NCI-H460 (cell line): ENCODE measurements at regions not wholly inside any gene's neighbourhood (a gene's known extent, or its start where the extent isn't known, plus 50 kb on each side); places are given as distances from the start of the nearest gene placed in this dataset.

Experiments used
- DNase-seq: peaks from one replicate; pipeline ENCODE4 v3.0.0-alpha.2; 2016; ENCODE audit warnings: low read depth; ENCODE audit errors: extremely low read depth

GRCh38 chr10:62618576-62619412 is 185.7 kb upstream of the ADO start:
- no peak for DNase-seq

DNA sequence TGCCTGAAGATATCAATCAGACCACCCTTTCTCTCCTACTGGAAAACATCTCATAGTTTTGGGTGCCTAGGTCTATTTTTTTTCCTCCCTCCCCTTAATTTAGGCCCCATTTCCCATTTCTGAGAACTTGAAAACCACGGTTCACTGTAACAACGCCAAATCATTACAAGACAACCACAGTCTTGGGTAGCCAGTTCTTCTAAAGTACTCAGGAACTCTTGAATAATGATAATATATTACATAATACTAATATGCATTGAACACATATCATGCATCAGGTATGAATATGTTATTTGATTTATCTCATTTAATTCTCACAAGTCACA is 185.1 kb upstream of the ADO start:
- DNase-seq: no peak

- DNase-seq: no peak
Observed at GRCh38 chr10:62620491-62620890, 184.0 kb upstream of the ADO start.

DNA sequence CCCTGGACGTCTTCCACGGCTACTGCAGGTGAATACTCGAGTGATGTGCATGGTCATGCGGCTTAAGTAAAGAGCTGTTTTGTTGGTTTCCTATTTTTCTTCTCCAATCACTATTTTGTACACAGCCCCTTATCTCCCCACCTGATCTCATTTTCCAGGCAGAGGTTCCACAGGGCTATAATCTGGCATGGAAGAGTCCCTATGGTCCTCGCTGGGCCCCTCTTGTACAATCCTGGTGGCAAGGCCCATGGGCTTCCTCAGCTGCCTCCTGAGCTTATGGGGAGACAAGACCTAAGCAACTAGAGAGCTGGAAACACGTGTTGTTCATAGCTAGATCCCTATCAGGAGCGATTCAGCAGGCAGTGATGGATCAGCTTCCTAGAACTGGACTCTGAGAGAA is 181.3 kb upstream of the ADO start:
- DNase-seq: no peak

DNA sequence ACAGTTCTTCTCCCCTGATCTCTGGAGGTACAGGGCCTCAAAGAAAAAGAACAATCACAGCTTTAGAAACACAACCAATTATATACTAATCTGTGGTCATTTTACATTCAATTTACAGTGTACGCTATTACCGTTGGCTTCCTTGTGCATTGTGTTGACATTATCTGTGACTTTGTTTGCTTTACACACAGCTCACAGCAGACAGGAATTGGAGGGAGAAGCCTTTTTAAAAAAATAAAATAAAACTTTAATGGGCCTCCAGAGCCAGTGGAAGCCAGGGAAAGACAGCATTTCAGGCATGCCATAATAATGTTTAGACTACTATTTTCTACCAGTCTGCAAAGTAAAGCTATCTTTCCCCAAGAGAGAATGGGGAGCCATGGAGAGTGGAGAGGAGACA is 179.0 kb upstream of the ADO start:
- DNase-seq: no peak

DNA sequence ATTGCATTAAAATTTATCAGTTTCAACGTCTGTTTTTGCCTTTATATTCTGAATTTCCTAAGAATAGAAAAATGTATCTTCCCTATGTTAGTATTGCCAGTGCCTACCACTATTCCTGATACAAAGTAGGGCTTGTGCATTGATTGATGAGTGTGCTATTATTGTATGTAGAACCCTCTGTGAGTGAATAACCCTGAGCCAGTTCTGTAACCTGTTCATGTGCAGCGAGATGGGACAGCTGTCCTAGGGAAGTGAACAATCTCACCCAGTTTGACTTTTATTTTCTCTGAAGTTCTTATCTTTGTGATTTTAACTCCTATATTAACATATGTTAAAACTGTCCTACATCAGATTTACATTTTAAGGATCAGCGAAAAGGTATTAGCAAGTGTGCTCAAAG is 178.4 kb upstream of the ADO start:
- DNase-seq: no peak

- DNase-seq: no peak
Observed at GRCh38 chr10:62626817-62627216, 177.7 kb upstream of the ADO start.

- DNase-seq: no peak
Observed at GRCh38 chr10:62627983-62628382, 176.5 kb upstream of the ADO start.

DNA sequence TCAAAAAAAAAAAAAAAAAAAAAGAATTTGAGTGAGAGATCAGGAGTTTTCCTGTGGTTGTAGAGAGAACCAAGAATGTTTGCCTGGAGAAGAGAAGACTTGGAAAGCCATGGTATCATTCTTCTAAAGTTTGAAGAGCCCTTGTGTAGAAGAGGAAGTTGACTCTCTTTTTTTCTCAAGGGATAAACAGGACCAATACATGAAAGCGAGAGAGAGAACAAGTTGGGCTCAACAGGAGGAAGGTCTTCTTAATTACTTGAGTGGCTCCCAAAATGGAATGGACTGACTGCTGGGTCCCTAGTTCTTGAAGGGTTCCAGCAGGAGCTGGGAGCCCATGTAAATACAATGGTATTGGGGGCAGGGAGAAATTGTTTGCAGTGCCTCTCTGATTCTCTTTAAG is 173.3 kb upstream of the ADO start:
- DNase-seq: no peak

- no peak for DNase-seq
Observed at GRCh38 chr10:62632071-62632809, 172.3 kb upstream of the ADO start.

- no peak for DNase-seq
Observed at GRCh38 chr10:62633976-62634375, 170.5 kb upstream of the ADO start.

DNA sequence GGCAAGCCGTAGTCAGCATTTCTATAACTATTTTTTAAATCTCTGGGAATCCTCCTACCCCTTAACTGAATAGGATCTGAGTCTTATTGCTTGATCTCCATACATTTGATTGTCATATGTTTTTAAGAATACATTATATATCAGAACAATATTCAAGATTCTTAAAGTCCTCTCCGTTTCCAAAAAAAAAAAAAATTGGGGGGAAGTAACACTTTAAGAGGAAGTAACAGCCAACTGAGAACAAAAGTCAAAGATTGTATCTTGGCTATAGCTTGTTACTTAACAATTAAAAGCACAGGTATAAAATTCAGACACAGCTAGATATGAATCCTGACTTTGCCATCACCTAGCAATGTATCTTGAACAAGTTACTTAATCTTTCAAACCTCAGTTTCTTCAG is 169.9 kb upstream of the ADO start:
- DNase-seq: no peak

- no peak for DNase-seq
Observed at GRCh38 chr10:62635127-62635526, 169.4 kb upstream of the ADO start.

- DNase-seq: no peak
Observed at GRCh38 chr10:62636825-62637248, 167.7 kb upstream of the ADO start.

- DNase-seq: no peak
Observed at GRCh38 chr10:62637249-62638061, 167.1 kb upstream of the ADO start.

GRCh38 chr10:62638062-62638477 is 166.4 kb upstream of the ADO start:
- DNase-seq: no peak

GRCh38 chr10:62639144-62639543 is 165.4 kb upstream of the ADO start:
- no peak for DNase-seq

DNA sequence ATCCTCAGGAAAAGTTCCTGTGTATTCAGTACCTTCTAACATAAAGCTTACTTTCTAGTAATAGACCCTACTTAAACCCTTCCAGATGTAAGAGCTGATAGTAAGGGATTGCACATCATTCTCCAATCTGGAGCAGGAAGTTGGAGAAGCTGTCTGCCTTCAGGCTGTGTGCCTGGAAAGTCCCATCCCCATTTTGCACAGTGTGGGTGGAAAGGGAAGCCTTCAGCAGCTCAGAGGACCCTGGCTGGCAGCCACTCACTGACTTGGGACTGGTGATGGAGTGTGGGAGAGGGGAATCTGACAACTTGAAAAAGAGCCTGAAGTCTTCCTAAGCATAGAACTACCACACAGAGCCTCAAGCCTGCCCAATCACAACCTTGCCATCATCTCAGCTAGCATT is 164.1 kb upstream of the ADO start:
- DNase-seq: no peak

- DNase-seq: no peak
Observed at GRCh38 chr10:62643606-62644587, 160.6 kb upstream of the ADO start.

DNA sequence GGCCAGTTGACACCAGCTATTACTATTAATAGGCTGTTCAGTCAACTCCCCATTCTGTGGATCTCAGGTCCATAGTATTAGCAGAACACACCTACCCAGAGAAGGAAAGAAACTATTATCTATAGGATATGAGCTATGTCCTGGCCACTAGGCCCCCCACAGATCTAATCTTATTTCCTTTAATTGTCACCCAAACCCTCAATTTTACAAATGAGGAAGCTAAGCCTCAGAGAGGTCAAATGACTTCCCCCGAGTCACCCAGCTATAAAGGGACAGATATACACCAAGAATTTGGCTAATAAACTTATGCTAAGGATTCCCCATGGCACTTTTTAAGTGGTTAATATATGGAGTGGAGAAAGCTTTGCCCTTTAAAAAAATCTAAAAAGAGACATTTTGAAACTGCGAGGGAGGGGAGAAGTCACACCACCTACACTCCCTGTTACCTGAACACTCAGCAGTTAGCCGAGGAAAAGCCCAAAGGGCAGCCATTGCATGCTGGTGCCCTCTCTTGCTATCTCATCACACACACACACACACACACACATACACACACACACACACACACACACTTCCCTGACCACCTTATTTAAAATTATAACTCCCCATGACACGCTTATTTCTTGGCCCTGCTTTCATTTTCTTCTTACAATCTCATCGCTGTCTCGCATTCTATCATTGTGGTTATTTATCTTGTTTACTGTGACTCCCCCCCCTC is 157.0 kb upstream of the ADO start:
- no peak for DNase-seq
